ENCODE measurements at regions not wholly inside any gene's neighbourhood (a gene's known extent, or its start where the extent isn't known, plus 50 kb on each side); places are given as distances from the start of the nearest gene placed in this dataset.

- Histone ChIP-seq H3K9me2 (replicated peaks; ENCODE audit: control insufficient read depth, low read length) (no peaks in the 10 kb centered on the region), H3K4me2 (ENCODE audit: low read length) (no peak overlapping the region), H3K36me3 (ENCODE audit: control insufficient read depth, low read length) (no peaks in the 10 kb centered on the region), H3K27ac (ENCODE audit: low read depth, low read length) (no peak overlapping the region), H3K27me3 (ENCODE audit: control insufficient read depth, low read length) (no peaks in the 10 kb centered on the region), H3K4me3 (ENCODE audit: low read length) (no peak overlapping the region), H4K20me1 (ENCODE audit: control insufficient read depth, insufficient read depth, low read depth, low read length) (no peaks in the 10 kb centered on the region), H3K79me2 (ENCODE audit: control insufficient read depth, low read length) (no peaks in the 10 kb centered on the region), H3K4me1 (ENCODE audit: control insufficient read depth, low read length) (no peaks in the 10 kb centered on the region), H3K9me3 (ENCODE audit: control insufficient read depth, insufficient read depth, low read length) (no peaks in the 10 kb centered on the region), H3F3A (ENCODE audit: control insufficient read depth, insufficient read depth) (no peaks in the 10 kb centered on the region)
- TF ChIP-seq CTCF (IDR thresholded peaks at IDR 0.05; ENCODE audit: low read depth, low read length, poor library complexity, severe bottlenecking), result no peak
- TF ChIP-seq EZH2phosphoT487 (IDR thresholded peaks at IDR 0.05; ENCODE audit: borderline replicate concordance, low read length), result no peak
These were observed 181.3 kb upstream of the AGAP1 start for GRCh38 chr2:235312571-235312970.

GRCh38 chr2:235314371-235314930 is 179.4 kb upstream of the AGAP1 start:
- Histone ChIP-seq H4K20me1 (ENCODE audit: control insufficient read depth, insufficient read depth, low read depth, low read length) (no peaks in the 10 kb centered on the region), H3F3A (ENCODE audit: control insufficient read depth, insufficient read depth) (no peaks in the 10 kb centered on the region), H3K27me3 (ENCODE audit: control insufficient read depth, low read length) (no peaks in the 10 kb centered on the region), H3K27ac (ENCODE audit: low read depth, low read length) (no peak overlapping the region), H3K9me3 (ENCODE audit: control insufficient read depth, insufficient read depth, low read length) (no peaks in the 10 kb centered on the region), H3K79me2 (ENCODE audit: control insufficient read depth, low read length) (no peaks in the 10 kb centered on the region), H3K4me3 (ENCODE audit: low read length) (no peak overlapping the region), H3K9me2 (replicated peaks; ENCODE audit: control insufficient read depth, low read length) (no peaks in the 10 kb centered on the region), H3K4me1 (ENCODE audit: control insufficient read depth, low read length) (no peaks in the 10 kb centered on the region), H3K4me2 (ENCODE audit: low read length) (no peak overlapping the region), H3K36me3 (ENCODE audit: control insufficient read depth, low read length) (no peaks in the 10 kb centered on the region)
- no peak for TF ChIP-seq EZH2phosphoT487 (IDR thresholded peaks at IDR 0.05; ENCODE audit: borderline replicate concordance, low read length)
- TF ChIP-seq CTCF (IDR thresholded peaks at IDR 0.05; ENCODE audit: low read depth, low read length, poor library complexity, severe bottlenecking), result no peak

GRCh38 chr2:235319095-235319494 is 174.7 kb upstream of the AGAP1 start:
- no peaks in the 10 kb centered on the region for H3K9me3 ChIP-seq (ENCODE audit: control insufficient read depth, insufficient read depth, low read length)
- no peaks in the 10 kb centered on the region for H3K79me2 ChIP-seq (ENCODE audit: control insufficient read depth, low read length)
- no peaks in the 10 kb centered on the region for H3K9me2 ChIP-seq (replicated peaks; ENCODE audit: control insufficient read depth, low read length)
- H3F3A ChIP-seq (ENCODE audit: control insufficient read depth, insufficient read depth), result no peaks in the 10 kb centered on the region
- no peaks in the 10 kb centered on the region for H3K4me1 ChIP-seq (ENCODE audit: control insufficient read depth, low read length)
- H4K20me1 ChIP-seq (ENCODE audit: control insufficient read depth, insufficient read depth, low read depth, low read length), result no peaks in the 10 kb centered on the region
- H3K4me2 ChIP-seq (ENCODE audit: low read length), result no peak overlapping the region
- no peaks in the 10 kb centered on the region for H3K27me3 ChIP-seq (ENCODE audit: control insufficient read depth, low read length)
- no peak for TF ChIP-seq CTCF (IDR thresholded peaks at IDR 0.05; ENCODE audit: low read depth, low read length, poor library complexity, severe bottlenecking)
- no peak for TF ChIP-seq EZH2phosphoT487 (IDR thresholded peaks at IDR 0.05; ENCODE audit: borderline replicate concordance, low read length)
- no peak overlapping the region for H3K27ac ChIP-seq (ENCODE audit: low read depth, low read length)
- no peaks in the 10 kb centered on the region for H3K36me3 ChIP-seq (ENCODE audit: control insufficient read depth, low read length)
- no peak overlapping the region for H3K4me3 ChIP-seq (ENCODE audit: low read length)

All from DOHH2 (cell line).